HG03575 (cell line): ENCODE measurements at regions not wholly inside any gene's neighbourhood (a gene's known extent, or its start where the extent isn't known, plus 50 kb on each side); places are given as distances from the start of the nearest gene placed in this dataset.

Source experiments
- ATAC-seq: cut with Tn5 transposase; IDR thresholded peaks from one replicate; pipeline ENCODE4 v1.9.1; 2021; ENCODE audit not compliant: unreplicated experiment, insufficient number of reproducible peaks, low FRiP score; ENCODE audit errors: extremely low read depth

GRCh38 chr13:107295416-107296140, 727.6 kb upstream of the ARGLU1 start:
- no peak for ATAC-seq

- no peak for ATAC-seq
Measured at GRCh38 chr13:107293924-107294323, 726.0 kb upstream of the ARGLU1 start.

GRCh38 chr13:107291875-107292274, 723.9 kb upstream of the ARGLU1 start:
- ATAC-seq, result no peak

- no peak for ATAC-seq
Measured at GRCh38 chr13:107289540-107289939, 721.6 kb upstream of the ARGLU1 start.

- no peak for ATAC-seq
Measured at GRCh38 chr13:107284173-107284572, 716.2 kb upstream of the ARGLU1 start.

- no peak for ATAC-seq
Measured at GRCh38 chr13:107277911-107278310, 710.0 kb upstream of the ARGLU1 start.

- no peak for ATAC-seq
Measured at GRCh38 chr13:107276936-107277335, 709.0 kb upstream of the ARGLU1 start.

- no peak for ATAC-seq
Measured at GRCh38 chr13:107275945-107276614, 708.1 kb upstream of the ARGLU1 start.

GRCh38 chr13:107275312-107275711, 707.4 kb upstream of the ARGLU1 start:
- ATAC-seq, result no peak

- ATAC-seq, result no peak
Measured at GRCh38 chr13:107271227-107271626, 703.3 kb upstream of the ARGLU1 start.

GRCh38 chr13:107266657-107267056, 698.7 kb upstream of the ARGLU1 start:
- no peak for ATAC-seq

GRCh38 chr13:107258599-107259187, 690.8 kb upstream of the ARGLU1 start:
- no peak for ATAC-seq

GRCh38 chr13:107254392-107254791, 686.5 kb upstream of the ARGLU1 start:
- no peak for ATAC-seq

- no peak for ATAC-seq
Measured at GRCh38 chr13:107252428-107252827, 684.5 kb upstream of the ARGLU1 start.

GRCh38 chr13:107252021-107252420, 684.1 kb upstream of the ARGLU1 start:
- ATAC-seq, result no peak

GRCh38 chr13:107251341-107251740, 683.4 kb upstream of the ARGLU1 start:
- no peak for ATAC-seq

GRCh38 chr13:107250628-107251027, 682.7 kb upstream of the ARGLU1 start:
- no peak for ATAC-seq

GRCh38 chr13:107244241-107244640, 676.3 kb upstream of the ARGLU1 start:
- no peak for ATAC-seq

GRCh38 chr13:107242138-107242537, 674.2 kb upstream of the ARGLU1 start:
- no peak for ATAC-seq

GRCh38 chr13:107241381-107241780, 673.4 kb upstream of the ARGLU1 start:
- no peak for ATAC-seq
